NCI-H1930 (cell line): ENCODE measurements at regions not wholly inside any gene's neighbourhood (a gene's known extent, or its start where the extent isn't known, plus 50 kb on each side); places are given as distances from the start of the nearest gene placed in this dataset.

Source experiments
- DNase-seq, 2 experiments: peaks; one replicate each; lab custom pipeline; 2025; lab: John Stamatoyannopoulos, UW

- DNase-seq: no peak
Observed at GRCh38 chr1:229762891-229763290, 136.8 kb downstream of the URB2 start.

- DNase-seq: peak in 1 of 2 experiments; percentile 7
Observed at GRCh38 chr1:229768232-229768631, 142.2 kb downstream of the URB2 start.

GRCh38 chr1:229769006-229769405 lies 143.0 kb downstream of the URB2 start:
- DNase-seq: no peak

DNA sequence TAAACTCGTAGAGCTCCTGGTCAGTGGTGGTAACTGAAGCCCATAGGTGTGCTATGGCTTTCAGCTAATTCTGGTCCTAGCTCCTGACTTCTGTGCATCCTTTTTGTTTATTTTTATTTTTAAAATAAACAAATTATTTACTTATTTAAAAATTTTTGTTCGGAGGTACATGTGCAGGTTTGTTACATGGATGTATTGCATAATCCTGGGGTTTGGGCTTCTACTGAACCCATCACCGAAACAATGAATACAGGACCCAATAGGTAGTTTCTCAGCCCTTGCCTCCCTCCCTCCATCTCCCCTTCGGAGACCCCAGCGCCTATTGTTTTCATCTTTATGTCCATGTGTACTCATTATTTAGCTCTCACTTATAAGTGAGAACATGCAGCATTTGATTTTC lies 143.8 kb downstream of the URB2 start:
- no peak for DNase-seq

- DNase-seq: no peak
Observed at GRCh38 chr1:229778794-229779193, 152.7 kb downstream of the URB2 start.

DNA sequence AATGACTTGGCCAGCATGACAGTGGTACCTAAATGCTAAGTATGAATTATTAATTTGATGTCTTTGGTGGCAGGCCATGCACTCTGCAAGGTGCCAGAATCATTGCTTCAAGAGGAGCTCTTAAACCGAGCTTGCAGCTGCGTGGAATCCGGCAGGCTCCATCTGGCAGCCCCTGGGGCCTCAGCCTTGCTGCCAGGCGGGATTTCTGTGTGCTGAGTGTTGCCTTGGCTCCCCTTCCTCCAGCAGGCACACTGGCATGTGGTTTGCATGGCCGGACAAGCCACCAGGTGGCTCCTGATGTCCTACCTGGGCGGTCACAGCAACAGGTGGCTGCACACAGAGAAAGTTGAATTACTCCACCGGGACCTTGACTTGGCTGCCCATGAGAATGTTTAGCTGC lies 155.4 kb downstream of the URB2 start:
- DNase-seq: no peak

GRCh38 chr1:229782469-229782868 lies 156.4 kb downstream of the URB2 start:
- no peak for DNase-seq

DNA sequence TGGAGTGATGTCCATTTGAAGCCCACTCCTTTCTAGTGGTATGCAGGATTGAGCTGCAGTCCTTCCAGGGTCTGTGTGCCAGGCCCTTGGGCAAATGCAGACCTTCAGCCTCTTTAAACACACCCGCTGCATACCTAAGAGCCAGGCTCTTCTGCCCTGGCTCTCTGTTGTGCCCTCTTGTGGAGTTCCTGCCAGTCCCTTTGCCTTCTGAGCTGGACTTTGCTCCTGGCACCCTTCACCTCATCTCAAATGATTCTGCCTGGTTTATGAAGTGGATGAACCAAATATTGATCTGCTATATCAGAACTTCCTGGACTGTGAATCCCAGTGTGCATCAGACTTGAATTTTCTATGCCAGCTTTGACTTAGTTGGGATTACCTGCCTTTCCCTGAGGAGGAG lies 158.8 kb downstream of the URB2 start:
- DNase-seq: no peak

DNA sequence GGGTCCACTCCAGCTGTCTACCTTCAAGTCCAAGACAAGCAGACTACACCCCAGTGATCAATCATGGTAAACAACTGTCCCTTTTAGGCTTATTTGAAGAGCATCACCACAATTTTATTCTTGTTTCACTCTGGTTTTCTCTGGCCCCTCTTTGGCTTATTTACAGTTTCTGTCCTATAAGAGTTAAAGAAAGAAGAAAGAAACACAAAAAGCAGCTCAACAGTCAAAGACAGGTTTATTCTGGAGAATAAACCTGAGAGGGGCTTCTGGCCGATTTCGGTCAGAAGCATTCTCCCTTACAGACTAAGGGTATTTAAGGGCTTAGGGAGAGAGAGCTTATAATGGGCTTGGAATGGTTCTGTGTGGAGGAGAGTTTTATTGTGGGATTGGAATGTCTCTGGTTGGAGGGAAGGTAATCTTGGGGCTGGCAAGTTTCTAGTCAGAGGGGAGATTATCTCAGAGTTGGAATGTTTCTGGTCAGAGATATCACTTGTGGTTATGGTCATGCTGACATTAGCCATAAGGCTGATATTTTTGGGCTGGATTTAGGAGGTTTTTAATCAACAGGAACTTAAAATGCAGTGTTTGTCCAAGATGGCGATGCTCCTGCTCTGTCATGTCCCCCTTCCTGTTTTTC lies 161.0 kb downstream of the URB2 start:
- no peak for DNase-seq

- DNase-seq: no peak
Observed at GRCh38 chr1:229788004-229788403, 162.0 kb downstream of the URB2 start.

DNA sequence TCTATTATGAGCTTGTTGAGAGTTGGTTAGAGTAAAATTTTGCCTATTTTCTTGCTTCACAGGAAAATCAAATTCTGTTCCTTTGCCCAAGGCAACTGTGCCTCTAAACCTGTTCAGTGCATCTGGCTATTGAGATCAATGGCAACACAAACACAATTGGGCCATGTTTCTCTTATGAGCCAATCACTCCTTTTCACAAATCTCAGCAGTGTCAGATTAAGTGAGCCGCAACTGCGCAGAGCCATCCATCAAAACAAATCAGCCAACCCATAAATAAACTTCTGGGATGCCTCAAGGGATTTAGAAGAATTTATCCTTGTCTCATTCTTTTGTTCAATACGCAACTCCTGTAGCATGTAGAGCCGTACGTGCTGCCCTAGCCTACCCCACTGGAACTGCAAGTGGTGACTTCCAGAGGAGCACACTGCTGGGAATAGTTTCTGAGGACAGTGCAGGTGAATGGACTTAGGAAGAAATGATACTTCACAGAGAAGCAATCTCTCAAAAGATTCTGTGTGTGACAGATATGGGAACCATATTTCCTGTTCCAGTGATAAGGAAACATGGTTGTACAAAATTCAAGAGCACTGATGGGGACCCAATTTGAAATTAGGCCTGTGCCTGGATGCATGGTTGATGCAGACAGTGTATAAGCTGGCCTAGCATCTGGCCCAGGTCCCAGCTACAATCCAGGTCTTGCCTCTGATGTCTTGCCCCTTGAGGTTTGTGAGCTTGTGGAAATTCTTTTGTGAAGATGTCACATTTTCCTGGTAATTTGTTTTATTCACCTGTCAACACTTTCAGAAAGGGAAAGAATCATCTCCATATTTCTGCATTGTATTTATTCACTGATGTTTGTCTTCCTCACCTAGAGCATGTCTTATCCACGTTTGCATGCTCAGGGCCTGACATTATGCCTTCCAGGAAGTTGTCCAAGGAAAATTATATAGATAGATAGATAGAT lies 166.2 kb downstream of the URB2 start:
- DNase-seq: no peak

- DNase-seq: no peak
Observed at GRCh38 chr1:229793488-229793887, 167.4 kb downstream of the URB2 start.

DNA sequence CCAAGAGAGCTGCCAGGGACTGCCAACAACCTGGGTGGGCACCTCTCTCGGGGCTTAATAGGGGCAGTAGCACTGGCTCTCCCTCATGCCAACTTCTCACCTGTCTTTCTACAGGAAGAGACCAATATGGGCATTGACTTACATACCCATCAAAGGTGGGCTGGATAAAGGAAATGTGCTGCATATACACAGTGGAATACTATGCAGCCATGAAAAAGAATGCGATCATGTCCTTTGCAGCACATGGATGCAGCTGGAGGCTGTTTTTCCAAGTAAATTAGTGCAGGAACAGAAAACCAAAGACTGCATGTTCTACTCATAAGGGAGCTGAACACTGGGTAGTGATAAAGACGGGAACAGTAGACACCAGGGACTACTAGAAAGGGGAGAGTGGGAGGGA lies 172.5 kb downstream of the URB2 start:
- DNase-seq: no peak

DNA sequence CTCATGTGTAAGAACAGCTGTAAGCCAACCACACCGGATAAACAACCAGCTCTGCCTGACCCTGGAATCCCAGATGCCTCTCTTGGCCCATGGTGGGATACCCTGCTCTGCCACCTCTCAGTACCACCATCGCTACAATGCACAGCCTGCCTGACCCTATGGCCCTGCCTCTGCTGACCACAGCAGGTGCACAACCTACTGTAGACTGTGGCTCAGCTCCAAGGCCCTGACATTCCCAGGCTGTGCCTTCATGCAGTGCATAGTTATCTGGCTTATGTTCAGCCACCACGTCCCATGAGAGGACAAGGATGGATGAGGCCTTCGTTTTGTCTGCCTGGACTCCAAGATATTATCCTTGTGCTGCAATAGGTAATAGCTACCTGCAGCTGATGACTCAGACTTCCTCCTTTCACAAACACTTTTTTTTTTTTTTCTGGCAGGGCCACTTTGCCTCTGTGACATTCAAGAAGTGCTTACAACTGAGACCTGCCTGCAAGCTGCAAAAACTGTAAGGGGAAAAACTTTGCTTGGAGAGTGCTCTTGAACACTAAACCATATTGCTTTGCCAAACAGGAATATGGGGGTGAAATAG lies 177.7 kb downstream of the URB2 start:
- DNase-seq: no peak

DNA sequence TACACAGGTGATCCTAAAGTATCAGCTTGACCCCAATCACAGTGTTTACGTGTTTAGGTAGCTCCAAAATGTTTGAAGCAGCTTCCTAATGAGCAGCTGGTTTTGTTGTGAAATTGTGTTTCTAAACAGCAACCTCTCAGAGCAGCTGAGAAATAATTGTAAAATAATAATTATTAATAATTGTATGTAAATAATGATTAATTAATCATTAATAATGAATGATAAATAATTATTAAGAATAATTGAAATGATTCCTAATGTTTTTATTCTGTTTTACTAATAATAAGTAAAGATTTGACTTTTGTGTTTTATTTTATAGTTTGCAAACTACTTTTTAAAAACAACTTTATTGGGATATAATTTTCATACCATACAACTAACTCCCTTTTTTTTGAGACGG lies 182.2 kb downstream of the URB2 start:
- DNase-seq: no peak

GRCh38 chr1:229810140-229810539 lies 184.1 kb downstream of the URB2 start:
- DNase-seq: no peak

- no peak for DNase-seq
Observed at GRCh38 chr1:229810961-229811360, 184.9 kb downstream of the URB2 start.

DNA sequence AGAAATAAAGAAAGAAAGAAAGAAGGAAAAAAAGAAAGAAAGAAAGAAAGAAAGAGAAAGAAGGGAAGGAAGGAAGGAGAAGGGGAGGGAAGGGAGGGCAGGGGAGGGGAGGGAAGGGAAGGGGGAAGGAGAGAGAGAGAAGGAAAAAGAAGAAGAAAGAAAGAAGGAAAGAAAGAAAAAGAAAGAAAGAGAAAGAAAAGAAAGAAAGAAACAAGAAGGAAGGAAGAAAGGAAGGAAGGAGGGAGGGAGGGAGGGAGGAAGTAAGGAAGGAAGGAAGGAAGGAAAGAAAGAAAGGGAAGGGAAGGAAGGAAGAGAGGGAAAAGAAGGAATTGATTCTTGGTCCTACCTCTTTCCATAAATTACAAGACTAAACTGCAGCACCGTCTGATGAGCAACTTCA lies 186.1 kb downstream of the URB2 start:
- DNase-seq: no peak

DNA sequence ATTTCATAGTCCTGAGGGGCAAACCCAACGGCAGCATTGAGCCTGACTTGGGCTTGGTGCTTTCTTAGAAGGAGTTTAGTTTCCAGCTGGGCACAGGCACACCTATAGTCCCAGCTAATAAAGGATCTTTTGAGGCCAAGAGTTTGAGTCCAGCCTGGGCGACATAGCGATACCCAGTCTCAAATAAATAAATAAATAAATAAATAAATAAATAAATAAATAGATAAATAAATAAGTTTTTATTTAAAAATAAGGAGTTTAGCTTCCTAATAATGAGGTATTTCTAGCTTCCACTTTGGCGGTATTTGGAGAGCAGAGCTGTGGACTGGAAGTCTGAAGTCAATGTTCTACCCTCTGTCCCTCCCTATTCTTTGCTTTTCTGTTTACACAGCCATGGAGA lies 186.6 kb downstream of the URB2 start:
- DNase-seq: no peak

DNA sequence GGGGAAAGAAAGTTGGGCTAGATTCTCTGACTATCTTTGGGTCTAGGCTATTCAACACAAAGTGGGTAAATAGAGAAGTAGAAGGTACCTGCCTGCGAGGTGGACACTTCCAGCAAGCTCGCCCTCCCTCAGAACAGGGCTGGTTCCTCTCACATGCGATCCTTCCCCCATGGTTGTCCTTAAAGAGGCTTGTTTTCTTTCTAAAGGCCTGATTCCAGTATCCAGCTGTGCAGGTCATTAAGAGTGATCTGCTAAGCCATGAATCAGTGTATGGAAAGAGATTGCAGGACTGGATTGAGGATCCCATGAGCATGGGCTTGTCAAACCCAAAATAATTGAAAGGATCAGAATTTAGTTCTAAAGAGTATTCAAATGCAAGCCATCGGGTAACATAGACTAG lies 189.0 kb downstream of the URB2 start:
- DNase-seq: no peak

DNA sequence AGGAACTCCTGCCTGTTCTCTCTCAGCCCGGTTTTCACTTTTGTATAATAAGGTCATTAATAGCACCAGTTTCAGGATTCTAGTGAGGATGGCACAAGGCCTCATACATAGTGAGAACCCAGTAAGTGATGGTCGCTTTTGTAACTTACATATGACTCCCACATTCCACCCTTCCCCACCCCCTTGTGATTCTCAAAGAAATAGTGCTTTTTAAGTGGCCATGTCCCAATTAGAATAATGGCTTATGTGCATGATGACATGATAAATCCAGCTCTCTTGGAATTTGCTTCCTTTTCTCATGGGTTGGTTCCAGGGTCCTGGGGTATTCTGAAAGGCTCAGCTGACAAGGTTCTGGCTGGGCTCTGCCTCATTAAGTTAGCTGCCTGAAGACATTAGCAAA lies 189.9 kb downstream of the URB2 start:
- DNase-seq: no peak

- no peak for DNase-seq
Observed at GRCh38 chr1:229817936-229818335, 191.9 kb downstream of the URB2 start.

DNA sequence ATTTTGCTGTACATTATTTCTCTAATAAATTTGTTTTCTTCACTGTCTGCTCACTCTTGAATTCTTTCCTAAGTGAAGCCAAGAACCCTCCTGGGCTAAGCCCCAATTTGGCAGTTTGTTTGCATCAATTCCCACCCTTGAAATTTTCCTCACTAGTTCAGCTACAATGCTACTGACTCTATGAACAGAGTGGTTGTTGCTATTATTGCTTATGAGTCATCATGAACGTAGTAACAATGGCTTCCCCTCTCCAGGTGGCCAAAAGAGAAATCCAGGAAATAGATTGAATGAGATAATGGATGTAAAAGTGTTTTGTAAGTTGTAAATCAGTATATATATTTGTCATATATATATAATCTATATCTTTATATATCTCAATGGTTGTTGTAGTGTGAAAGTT lies 193.0 kb downstream of the URB2 start:
- DNase-seq: no peak
